H9 (cell line): ENCODE measurements at regions not wholly inside any gene's neighbourhood (a gene's known extent, or its start where the extent isn't known, plus 50 kb on each side); places are given as distances from the start of the nearest gene placed in this dataset.

ENCODE experiments used
- DNase-seq: peaks from one replicate; pipeline ENCODE4 v3.0.0-alpha.2; 2017
- H2AFZ ChIP-seq: one replicate; pipeline ENCODE4 v1.6.1; 2013; ENCODE audit warnings: mild to moderate bottlenecking, low read length, control low read depth, moderate library complexity
- H2AK5ac ChIP-seq: 2 replicates; pipeline ENCODE4 v1.6.1; 2013; ENCODE audit warnings: low read length, control low read depth, mixed read lengths; ENCODE audit not compliant: insufficient read length
- H2BK120ac ChIP-seq: one replicate; pipeline ENCODE4 v1.6.1; 2013; ENCODE audit warnings: low read depth, mild to moderate bottlenecking, low read length, control low read depth, inconsistent platforms; ENCODE audit not compliant: poor library complexity, severe bottlenecking
- H2BK12ac ChIP-seq: 2 replicates; pipeline ENCODE4 v1.6.1; 2013; ENCODE audit warnings: low read length, control low read depth, mixed read lengths, low read depth; ENCODE audit not compliant: insufficient read length
- H2BK15ac ChIP-seq: 2 replicates; pipeline ENCODE4 v1.6.1; 2013; ENCODE audit warnings: low read depth, low read length, control low read depth
- H2BK20ac ChIP-seq: one replicate; pipeline ENCODE4 v1.6.1; 2013; ENCODE audit warnings: low read depth, mild to moderate bottlenecking, low read length, control low read depth, inconsistent platforms; ENCODE audit not compliant: poor library complexity, severe bottlenecking
- H2BK5ac ChIP-seq: 2 replicates; pipeline ENCODE4 v1.6.1; 2013; ENCODE audit warnings: low read length, control low read depth, mixed read lengths; ENCODE audit not compliant: insufficient read length
- H3K14ac ChIP-seq: 2 replicates; pipeline ENCODE4 v1.6.1; 2013; ENCODE audit warnings: low read length, control low read depth; ENCODE audit not compliant: insufficient read depth
- H3K18ac ChIP-seq: 2 replicates; pipeline ENCODE4 v1.6.1; 2013; ENCODE audit warnings: low read depth, mild to moderate bottlenecking, mixed read lengths, low read length, control low read depth; ENCODE audit not compliant: insufficient read length
- H3K23ac ChIP-seq: 2 replicates; pipeline ENCODE4 v1.6.1; 2013; ENCODE audit warnings: low read length, control low read depth, mixed read lengths, low read depth; ENCODE audit not compliant: insufficient read length
- H3K23me2 ChIP-seq: 2 replicates; pipeline ENCODE4 v1.6.1; 2013; ENCODE audit warnings: low read depth, mild to moderate bottlenecking, mixed read lengths, low read length, control low read depth; ENCODE audit not compliant: insufficient read length, poor library complexity, severe bottlenecking
- H3K27ac ChIP-seq: 2 replicates; pipeline ENCODE4 v1.5.1; 2013; ENCODE audit warnings: low read length, control low read depth, mixed read lengths, low read depth; ENCODE audit not compliant: insufficient read length
- H3K27me3 ChIP-seq: 2 replicates; pipeline ENCODE4 v1.6.1; 2013; ENCODE audit warnings: low read length, control low read depth, inconsistent platforms; ENCODE audit not compliant: insufficient read depth
- H3K4ac ChIP-seq: 2 replicates; pipeline ENCODE4 v1.6.1; 2013; ENCODE audit warnings: low read depth, mild to moderate bottlenecking, control low read depth, inconsistent platforms, low read length, moderate library complexity
- H3K4me1 ChIP-seq: 2 replicates; pipeline ENCODE4 v1.6.1; 2013; ENCODE audit warnings: low read length, control low read depth, inconsistent platforms; ENCODE audit not compliant: insufficient read depth
- H3K4me2 ChIP-seq: 2 replicates; pipeline ENCODE4 v1.6.1; 2013; ENCODE audit warnings: low read length, control low read depth, mixed read lengths; ENCODE audit not compliant: insufficient read length, insufficient read depth
- H3K56ac ChIP-seq: 2 replicates; pipeline ENCODE4 v1.6.1; 2013; ENCODE audit warnings: low read depth, mild to moderate bottlenecking, mixed read lengths, low read length, control low read depth; ENCODE audit not compliant: insufficient read length
- H3K79me1 ChIP-seq: 2 replicates; pipeline ENCODE4 v1.6.1; 2013; ENCODE audit warnings: low read depth, mild to moderate bottlenecking, moderate library complexity, low read length, control low read depth, inconsistent platforms; ENCODE audit not compliant: insufficient read depth, poor library complexity, severe bottlenecking
- H3K79me2 ChIP-seq: 2 replicates; pipeline ENCODE4 v1.6.1; 2013; ENCODE audit warnings: low read length, control low read depth, inconsistent platforms; ENCODE audit not compliant: insufficient read depth
- H3K9ac ChIP-seq: 2 replicates; pipeline ENCODE4 v1.6.1; 2013; ENCODE audit warnings: low read length, control low read depth, mixed read lengths; ENCODE audit not compliant: insufficient read length; ENCODE audit errors: extremely low read depth
- H3K9me3 ChIP-seq: one replicate; pipeline ENCODE4 v1.6.1; 2013; ENCODE audit warnings: low read depth, low read length, inconsistent platforms; ENCODE audit not compliant: control insufficient read depth
- H3T11ph ChIP-seq: one replicate; pipeline ENCODE4 v1.6.1; 2013; ENCODE audit warnings: mild to moderate bottlenecking, low read length, control low read depth, inconsistent platforms
- H4K20me1 ChIP-seq: one replicate; pipeline ENCODE4 v1.6.1; 2013; ENCODE audit not compliant: control insufficient read depth, insufficient read length, insufficient read depth
- H4K5ac ChIP-seq: 2 replicates; pipeline ENCODE4 v1.6.1; 2013; ENCODE audit warnings: low read depth, mild to moderate bottlenecking, mixed read lengths, low read length, control low read depth; ENCODE audit not compliant: insufficient read length
- H4K8ac ChIP-seq: replicated peaks from 2 replicates; pipeline ENCODE4 v1.6.1; 2013; ENCODE audit warnings: low read length, control low read depth, mixed read lengths, low read depth; ENCODE audit not compliant: insufficient read length
- H4K91ac ChIP-seq: 2 replicates; pipeline ENCODE4 v1.6.1; 2013; ENCODE audit warnings: low read depth, mild to moderate bottlenecking, moderate library complexity, mixed read lengths, low read length, control low read depth; ENCODE audit not compliant: insufficient read length
- H3K27ac Mint-ChIP-seq, 3 experiments: 2 replicates in 2 of 3; 3 replicates in 1 of 3; pipeline ENCODE4 v1.8.0; 2020 to 2021; ENCODE audit warnings: mixed read lengths in 3 of 3, mild to moderate bottlenecking in 1 of 3, moderate library complexity in 1 of 3
- H3K27me3 Mint-ChIP-seq: 2 replicates; pipeline ENCODE4 v1.8.0; 2021; ENCODE audit warnings: low read depth, mild to moderate bottlenecking, moderate library complexity, mixed read lengths
- H3K36me3 Mint-ChIP-seq, 3 experiments: 2 replicates in 2 of 3; 3 replicates in 1 of 3; pipeline ENCODE4 v1.8.0; 2020 to 2021; ENCODE audit warnings: low read depth in 3 of 3, mixed read lengths in 3 of 3; ENCODE audit not compliant: insufficient read depth in 1 of 3
- H3K4me1 Mint-ChIP-seq, 2 experiments: 2 replicates each; pipeline ENCODE4 v1.8.0; 2020; ENCODE audit warnings: mixed read lengths in 2 of 2
- H3K4me3 Mint-ChIP-seq, 2 experiments: 2 replicates in 1 of 2; 3 replicates in 1 of 2; pipeline ENCODE4 v1.8.0; 2020 to 2021; ENCODE audit warnings: mild to moderate bottlenecking in 2 of 2, mixed read lengths in 2 of 2, moderate library complexity in 1 of 2
- H3K9me3 Mint-ChIP-seq, 2 experiments: 2 replicates in 1 of 2; 3 replicates in 1 of 2; pipeline ENCODE4 v1.8.0; 2020; ENCODE audit warnings: mild to moderate bottlenecking in 2 of 2, mixed read lengths in 2 of 2, moderate library complexity in 1 of 2
- CTCF ChIP-seq: fragments of 200-600 bp; sonication (generic); conservative IDR thresholded peaks from 3 replicates; pipeline ENCODE4 v1.8.0; 2021; ENCODE audit warnings: antibody characterized with exemption, mild to moderate bottlenecking
- WGBS: extraction: QIAGEN DNeasy Blood & Tissue Kit; methylation state at CpG from one replicate; pipeline ENCODE4 v1.1.7; 2013; ENCODE audit warnings: missing lambda C conversion rate, low lambda C conversion rate, mixed read lengths; ENCODE audit not compliant: insufficient read length; ENCODE audit errors: extremely low coverage; 5-methylcytosine and 5-hydroxymethylcytosine counted together

GRCh38 chr11:91768783-91769182 is 455.8 kb upstream of the FAT3 start:
- Histone ChIP-seq H3K79me2 (no peaks in the 10 kb centered on the region), H4K5ac (no peak overlapping the region), H2BK20ac (no peak overlapping the region), H2BK120ac (no peak overlapping the region), H3K18ac (no peak overlapping the region), H3K27me3 (no peaks in the 10 kb centered on the region), H3K27ac (no peak overlapping the region), H2BK12ac (no peak overlapping the region), H2BK15ac (no peak overlapping the region), H3K23ac (no peak overlapping the region), H3K14ac (no peak overlapping the region), H4K91ac (no peak overlapping the region), H3K23me2 (no peaks in the 10 kb centered on the region), H3K4me2 (no peak overlapping the region), H4K20me1 (no peaks in the 10 kb centered on the region), H3K9me3 (no peaks in the 10 kb centered on the region), H3K9ac (no peak overlapping the region), H2AFZ (no peak overlapping the region), H3T11ph (no peak overlapping the region), H3K4me1 (no peaks in the 10 kb centered on the region), H3K79me1 (no peaks in the 10 kb centered on the region), H2AK5ac (no peak overlapping the region), H4K8ac (no peak overlapping the region), H2BK5ac (no peak overlapping the region), H3K56ac (no peak overlapping the region), H3K4ac (no peak overlapping the region)
- Mint-ChIP-seq H3K27me3 (no peaks in the 10 kb centered on the region), H3K27ac (no peak overlapping the region), H3K4me3 (no peak overlapping the region), H3K9me3 (peaks cover 2 to 3% of the 10 kb centered on the region in 2 experiments; a peak in 2 of 5 replicates), H3K36me3 (peaks cover 0 to 5% (median 0%) of the 10 kb centered on the region in 3 experiments; a peak in 1 of 7 replicates), H3K4me1 (peaks cover 0 to 3% of the 10 kb centered on the region in 2 experiments; a peak in 1 of 4 replicates)
- no peak for DNase-seq
- no CpG with 5 or more reads among the region's 1 CpG for WGBS
- TF ChIP-seq CTCF, result no peak
